GM12878 (cell line): ENCODE measurements at regions not wholly inside any gene's neighbourhood (a gene's known extent, or its start where the extent isn't known, plus 50 kb on each side); places are given as distances from the start of the nearest gene placed in this dataset.

Source experiments
- ATAC-seq: fragments of 200-7000 bp; cut with Tn5 transposase; 3 replicates; pipeline ENCODE4 v1.9.1; 2020; ENCODE audit warnings: mild to moderate bottlenecking, moderate library complexity
- BruUV-seq: library from RNA; stranded (reverse); fragments of 400-500 nt; replicated peaks from 2 replicates; lab custom pipeline; 2021; lab: Mats Ljungman, UMichigan
- CTCF ChIA-PET: fragments of 300-600 bp; sonication (Branson Sonifier 250); formaldehyde crosslinking; extraction: SDS; loops from one replicate; lab custom pipeline; 2021; ENCODE audit warnings: inconsistent platforms; lab: Yijun Ruan, JAX
- POLR2A ChIA-PET: fragments of 350-600 bp; formaldehyde crosslinking; extraction: SDS; loops from one replicate; lab custom pipeline; 2021; ENCODE audit warnings: inconsistent platforms; lab: Charles Lee
- RAD21 ChIA-PET: fragments of 300-600 bp; sonication (Branson Sonifier 250); formaldehyde crosslinking; loops from one replicate; lab custom pipeline; 2023; ENCODE audit warnings: antibody characterized with exemption; ENCODE audit not compliant: unreplicated experiment; lab: Charles Lee
- SMC1A ChIA-PET: fragments of 300-600 bp; sonication (Branson Sonifier 250); formaldehyde crosslinking; loops from one replicate; lab custom pipeline; 2023; ENCODE audit not compliant: unreplicated experiment, uncharacterized antibody; lab: Charles Lee
- DNase-seq: peaks from one replicate; pipeline ENCODE4 v3.0.0-alpha.2; 2011; ENCODE audit warnings: low read depth, low spot score
- FAIRE-seq: peaks from 3 replicates; lab custom pipeline; 2011; peaks lifted over from hg19 to GRCh38; lab: Jason Lieb, UNC
- H2AFZ ChIP-seq: 2 replicates; pipeline ENCODE4 v1.6.0; 2011; ENCODE audit warnings: low read depth, low read length, control low read depth; ENCODE audit not compliant: control insufficient read depth
- H3K27ac ChIP-seq: 2 replicates; pipeline ENCODE4 v1.5.1; 2011; ENCODE audit warnings: control low read depth; ENCODE audit not compliant: control insufficient read depth, insufficient read depth
- H3K27me3 ChIP-seq, 2 experiments: replicated peaks in 1 of 2; 2 replicates each; pipeline versions ENCODE4 v1.6.0 to v1.6.1; 2011; ENCODE audit warnings: low read length in 1 of 2; ENCODE audit not compliant: control insufficient read depth in 2 of 2, insufficient read depth in 2 of 2
- H3K36me3 ChIP-seq, 2 experiments: 2 replicates each; pipeline ENCODE4 v1.5.1; 2011; ENCODE audit warnings: low read length in 1 of 2; ENCODE audit not compliant: control insufficient read depth in 2 of 2, insufficient read depth in 2 of 2
- H3K4me1 ChIP-seq: 2 replicates; pipeline ENCODE4 v1.6.1; 2011; ENCODE audit warnings: mild to moderate bottlenecking, low read length, moderate library complexity, mixed read lengths; ENCODE audit not compliant: control insufficient read depth, insufficient read depth
- H3K4me2 ChIP-seq: 2 replicates; pipeline ENCODE4 v1.6.0; 2011; ENCODE audit warnings: control low read depth; ENCODE audit not compliant: control insufficient read depth, insufficient read depth
- H3K4me3 ChIP-seq: fragments of 200-600 bp; sonication (generic); 2 replicates; pipeline ENCODE4 v1.5.1; 2016
- H3K79me2 ChIP-seq: 2 replicates; pipeline ENCODE4 v1.6.0; 2011; ENCODE audit warnings: low read length; ENCODE audit not compliant: control insufficient read depth, insufficient read depth
- H3K9ac ChIP-seq: 2 replicates; pipeline ENCODE4 v1.8.0; 2011; ENCODE audit warnings: low read length, control low read depth, mixed read lengths; ENCODE audit not compliant: control insufficient read depth, insufficient read depth
- H3K9me3 ChIP-seq: replicated peaks from 3 replicates; pipeline ENCODE4 v1.5.1; 2011; ENCODE audit warnings: mild to moderate bottlenecking, low read length; ENCODE audit not compliant: control insufficient read depth, insufficient read depth
- H4K20me1 ChIP-seq: 2 replicates; pipeline ENCODE4 v1.6.0; 2011; ENCODE audit not compliant: control insufficient read depth, insufficient read depth
- CBFB ChIP-seq: IDR thresholded peaks from 2 replicates; pipeline ENCODE4 v1.6.1; 2016; ENCODE audit warnings: antibody characterized with exemption, low read depth
- CEBPB ChIP-seq, 2 experiments: fragments of 150-350 bp in 1 of 2; IDR thresholded peaks; 2 replicates each; pipeline ENCODE4 v1.6.1; 2012 to 2014; ENCODE audit warnings: low read depth in 2 of 2, low read length in 2 of 2, borderline replicate concordance in 1 of 2, inconsistent platforms in 1 of 2
- ETV6 ChIP-seq, 2 experiments: fragments of 450-650 bp in 1 of 2; IDR thresholded peaks in 1 of 2; conservative IDR thresholded peaks in 1 of 2; 2 replicates each; pipeline ENCODE4 v1.6.1; 2014; ENCODE audit warnings: antibody characterized with exemption in 1 of 2, borderline replicate concordance in 1 of 2, low read depth in 1 of 2, mild to moderate bottlenecking in 1 of 2, moderate library complexity in 1 of 2
- MXI1 ChIP-seq: fragments of 150-350 bp; IDR thresholded peaks from 2 replicates; pipeline ENCODE4 v1.6.1; 2011; ENCODE audit warnings: low read depth, mild to moderate bottlenecking, inconsistent platforms, low read length, improper control_type of control experiment
- NFIC ChIP-seq: IDR thresholded peaks from 2 replicates; pipeline ENCODE4 v1.6.1; 2012; ENCODE audit warnings: low read depth, mild to moderate bottlenecking, inconsistent platforms, low read length, moderate library complexity
- PAX5 ChIP-seq: IDR thresholded peaks from 2 replicates; pipeline ENCODE4 v1.6.1; 2011; ENCODE audit warnings: low read depth, low read length, borderline replicate concordance
- PAX8 ChIP-seq: fragments of 450-650 bp; IDR thresholded peaks from 2 replicates; pipeline ENCODE4 v1.6.1; 2017; ENCODE audit warnings: mild to moderate bottlenecking, moderate library complexity
- SMARCA5 ChIP-seq: fragments of 450-650 bp; IDR thresholded peaks from 2 replicates; pipeline ENCODE4 v1.6.1; 2017; ENCODE audit warnings: mild to moderate bottlenecking
- ZNF207 ChIP-seq: fragments of 450-650 bp; IDR thresholded peaks from 2 replicates; pipeline ENCODE4 v1.6.1; 2014; ENCODE audit warnings: antibody characterized with exemption, mild to moderate bottlenecking, borderline replicate concordance
- ZNF24 ChIP-seq: fragments of 450-650 bp; IDR thresholded peaks from 2 replicates; pipeline ENCODE4 v1.6.1; 2017; ENCODE audit warnings: antibody characterized with exemption, mild to moderate bottlenecking
- WGBS: methylation state at CpG from one replicate; pipeline ENCODE4 v1.1.6; 2016; ENCODE audit warnings: low lambda C conversion rate; ENCODE audit not compliant: insufficient replicate concordance, insufficient coverage; ENCODE audit errors: missing lambda C conversion rate; 5-methylcytosine and 5-hydroxymethylcytosine counted together
- in situ Hi-C: fragments of 300-500 bp; cut with MboI; formaldehyde crosslinking; loops from 9 replicates; pipeline ENCODE4 v1.14.3; 2018; ENCODE audit warnings: mixed read lengths
- intact Hi-C: fragments of 100-400 bp; cut with micrococcal nuclease; formaldehyde crosslinking; loops from one replicate; pipeline ENCODE4 v1.14.2; 2022; ENCODE audit not compliant: unreplicated experiment
- TF ChIP-seq, protein P1 (sequence below): fragments of 450-650 bp; conservative IDR thresholded peaks from 2 replicates; pipeline ENCODE4 v1.6.1; 2017; ENCODE audit warnings: mild to moderate bottlenecking, moderate library complexity
- TF ChIP-seq, protein P2 (sequence below): IDR thresholded peaks from 2 replicates; pipeline ENCODE4 v1.6.1; 2011; ENCODE audit warnings: borderline replicate concordance, low read depth, mild to moderate bottlenecking, moderate library complexity, mixed read lengths, low read length; ENCODE audit not compliant: insufficient read depth; ENCODE audit errors: extremely low read length
- TF ChIP-seq, protein P3 (sequence below): IDR thresholded peaks from 2 replicates; pipeline ENCODE4 v1.6.1; 2012; ENCODE audit warnings: low read depth, low read length, improper control_type of control experiment
- TF ChIP-seq, protein P4 (sequence below): fragments of 450-650 bp; formaldehyde crosslinking; IDR thresholded peaks from 2 replicates; pipeline ENCODE4 v1.4.0; 2020; ENCODE audit warnings: mild to moderate bottlenecking, moderate library complexity
- TF ChIP-seq, protein P5 (sequence below): fragments of 450-650 bp; IDR thresholded peaks from 2 replicates; pipeline ENCODE4 v1.6.1; 2016; ENCODE audit warnings: mild to moderate bottlenecking

- TF ChIP-seq, protein P1, sequence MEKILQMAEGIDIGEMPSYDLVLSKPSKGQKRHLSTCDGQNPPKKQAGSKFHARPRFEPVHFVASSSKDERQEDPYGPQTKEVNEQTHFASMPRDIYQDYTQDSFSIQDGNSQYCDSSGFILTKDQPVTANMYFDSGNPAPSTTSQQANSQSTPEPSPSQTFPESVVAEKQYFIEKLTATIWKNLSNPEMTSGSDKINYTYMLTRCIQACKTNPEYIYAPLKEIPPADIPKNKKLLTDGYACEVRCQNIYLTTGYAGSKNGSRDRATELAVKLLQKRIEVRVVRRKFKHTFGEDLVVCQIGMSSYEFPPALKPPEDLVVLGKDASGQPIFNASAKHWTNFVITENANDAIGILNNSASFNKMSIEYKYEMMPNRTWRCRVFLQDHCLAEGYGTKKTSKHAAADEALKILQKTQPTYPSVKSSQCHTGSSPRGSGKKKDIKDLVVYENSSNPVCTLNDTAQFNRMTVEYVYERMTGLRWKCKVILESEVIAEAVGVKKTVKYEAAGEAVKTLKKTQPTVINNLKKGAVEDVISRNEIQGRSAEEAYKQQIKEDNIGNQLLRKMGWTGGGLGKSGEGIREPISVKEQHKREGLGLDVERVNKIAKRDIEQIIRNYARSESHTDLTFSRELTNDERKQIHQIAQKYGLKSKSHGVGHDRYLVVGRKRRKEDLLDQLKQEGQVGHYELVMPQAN = no peak
- TF ChIP-seq NFIC = no peak
- TF ChIP-seq, protein P2, sequence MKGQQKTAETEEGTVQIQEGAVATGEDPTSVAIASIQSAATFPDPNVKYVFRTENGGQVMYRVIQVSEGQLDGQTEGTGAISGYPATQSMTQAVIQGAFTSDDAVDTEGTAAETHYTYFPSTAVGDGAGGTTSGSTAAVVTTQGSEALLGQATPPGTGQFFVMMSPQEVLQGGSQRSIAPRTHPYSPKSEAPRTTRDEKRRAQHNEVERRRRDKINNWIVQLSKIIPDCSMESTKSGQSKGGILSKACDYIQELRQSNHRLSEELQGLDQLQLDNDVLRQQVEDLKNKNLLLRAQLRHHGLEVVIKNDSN = no peak
- no peak for TF ChIP-seq ZNF207
- TF ChIP-seq ZNF24 = no peak
Observed at GRCh38 chr11:30091246-30091645, 74.4 kb upstream of the KCNA4 start (continued).

- FAIRE-seq (no peak), ATAC-seq (no peak), DNase-seq (no peak)
- no TSS peak for BruUV-seq
- intact Hi-C loops (no loop called here), in situ Hi-C loops (no loop called here)
- H2AFZ ChIP-seq = no peak overlapping the region
- H3K4me3 ChIP-seq = no peak overlapping the region
- no peaks in the 10 kb centered on the region for H3K27me3 ChIP-seq
- H3K79me2 ChIP-seq = no peaks in the 10 kb centered on the region
- H3K9me3 ChIP-seq = no peaks in the 10 kb centered on the region
- no peaks in the 10 kb centered on the region for H3K4me1 ChIP-seq
- H3K4me2 ChIP-seq = no peak overlapping the region
- WGBS = 50% methylated on average over 2 of the region's 2 CpGs
- ChIA-PET POLR2A (no interaction called here), CTCF (interaction anchor here (1.2 kb wide), 1 partner anchor 35 kb away, joined by 3 read pairs; no protein-coding TSS in a partner anchor), RAD21 (no interaction called here), SMC1A (no interaction called here)
- no peak overlapping the region for H3K9ac ChIP-seq
- H4K20me1 ChIP-seq = no peaks in the 10 kb centered on the region
- no peaks in the 10 kb centered on the region for H3K36me3 ChIP-seq
- H3K27ac ChIP-seq = no peak overlapping the region
- TF ChIP-seq SMARCA5 = no peak
- TF ChIP-seq, protein P3, sequence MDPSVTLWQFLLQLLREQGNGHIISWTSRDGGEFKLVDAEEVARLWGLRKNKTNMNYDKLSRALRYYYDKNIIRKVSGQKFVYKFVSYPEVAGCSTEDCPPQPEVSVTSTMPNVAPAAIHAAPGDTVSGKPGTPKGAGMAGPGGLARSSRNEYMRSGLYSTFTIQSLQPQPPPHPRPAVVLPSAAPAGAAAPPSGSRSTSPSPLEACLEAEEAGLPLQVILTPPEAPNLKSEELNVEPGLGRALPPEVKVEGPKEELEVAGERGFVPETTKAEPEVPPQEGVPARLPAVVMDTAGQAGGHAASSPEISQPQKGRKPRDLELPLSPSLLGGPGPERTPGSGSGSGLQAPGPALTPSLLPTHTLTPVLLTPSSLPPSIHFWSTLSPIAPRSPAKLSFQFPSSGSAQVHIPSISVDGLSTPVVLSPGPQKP = no peak
- TF ChIP-seq PAX8 = no peak
- no peak for TF ChIP-seq CEBPB (IDR thresholded peaks at IDR 0.05; ENCODE audit: borderline replicate concordance in 1 of 2, low read depth in 2 of 2, low read length in 2 of 2)
- TF ChIP-seq ETV6 (conservative IDR thresholded peaks at IDR 0.05 in 1 of 2, IDR thresholded peaks at IDR 0.05 in 1 of 2; ENCODE audit: borderline replicate concordance in 1 of 2, low read depth in 1 of 2) = no peak
- TF ChIP-seq, protein P4, sequence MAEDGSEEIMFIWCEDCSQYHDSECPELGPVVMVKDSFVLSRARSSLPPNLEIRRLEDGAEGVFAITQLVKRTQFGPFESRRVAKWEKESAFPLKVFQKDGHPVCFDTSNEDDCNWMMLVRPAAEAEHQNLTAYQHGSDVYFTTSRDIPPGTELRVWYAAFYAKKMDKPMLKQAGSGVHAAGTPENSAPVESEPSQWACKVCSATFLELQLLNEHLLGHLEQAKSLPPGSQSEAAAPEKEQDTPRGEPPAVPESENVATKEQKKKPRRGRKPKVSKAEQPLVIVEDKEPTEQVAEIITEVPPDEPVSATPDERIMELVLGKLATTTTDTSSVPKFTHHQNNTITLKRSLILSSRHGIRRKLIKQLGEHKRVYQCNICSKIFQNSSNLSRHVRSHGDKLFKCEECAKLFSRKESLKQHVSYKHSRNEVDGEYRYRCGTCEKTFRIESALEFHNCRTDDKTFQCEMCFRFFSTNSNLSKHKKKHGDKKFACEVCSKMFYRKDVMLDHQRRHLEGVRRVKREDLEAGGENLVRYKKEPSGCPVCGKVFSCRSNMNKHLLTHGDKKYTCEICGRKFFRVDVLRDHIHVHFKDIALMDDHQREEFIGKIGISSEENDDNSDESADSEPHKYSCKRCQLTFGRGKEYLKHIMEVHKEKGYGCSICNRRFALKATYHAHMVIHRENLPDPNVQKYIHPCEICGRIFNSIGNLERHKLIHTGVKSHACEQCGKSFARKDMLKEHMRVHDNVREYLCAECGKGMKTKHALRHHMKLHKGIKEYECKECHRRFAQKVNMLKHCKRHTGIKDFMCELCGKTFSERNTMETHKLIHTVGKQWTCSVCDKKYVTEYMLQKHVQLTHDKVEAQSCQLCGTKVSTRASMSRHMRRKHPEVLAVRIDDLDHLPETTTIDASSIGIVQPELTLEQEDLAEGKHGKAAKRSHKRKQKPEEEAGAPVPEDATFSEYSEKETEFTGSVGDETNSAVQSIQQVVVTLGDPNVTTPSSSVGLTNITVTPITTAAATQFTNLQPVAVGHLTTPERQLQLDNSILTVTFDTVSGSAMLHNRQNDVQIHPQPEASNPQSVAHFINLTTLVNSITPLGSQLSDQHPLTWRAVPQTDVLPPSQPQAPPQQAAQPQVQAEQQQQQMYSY = no peak
- no peak for TF ChIP-seq PAX5
- TF ChIP-seq MXI1 = no peak
- no peak for TF ChIP-seq CBFB
- TF ChIP-seq, protein P5, sequence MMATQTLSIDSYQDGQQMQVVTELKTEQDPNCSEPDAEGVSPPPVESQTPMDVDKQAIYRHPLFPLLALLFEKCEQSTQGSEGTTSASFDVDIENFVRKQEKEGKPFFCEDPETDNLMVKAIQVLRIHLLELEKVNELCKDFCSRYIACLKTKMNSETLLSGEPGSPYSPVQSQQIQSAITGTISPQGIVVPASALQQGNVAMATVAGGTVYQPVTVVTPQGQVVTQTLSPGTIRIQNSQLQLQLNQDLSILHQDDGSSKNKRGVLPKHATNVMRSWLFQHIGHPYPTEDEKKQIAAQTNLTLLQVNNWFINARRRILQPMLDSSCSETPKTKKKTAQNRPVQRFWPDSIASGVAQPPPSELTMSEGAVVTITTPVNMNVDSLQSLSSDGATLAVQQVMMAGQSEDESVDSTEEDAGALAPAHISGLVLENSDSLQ = no peak
Observed at GRCh38 chr11:30091737-30092136, 74.9 kb upstream of the KCNA4 start.
